ENCODE measurements at regions not wholly inside any gene's neighbourhood (a gene's known extent, or its start where the extent isn't known, plus 50 kb on each side); places are given as distances from the start of the nearest gene placed in this dataset.

- DNase-seq = no peak
Measured at GRCh38 chr10:27451054-27451453, 53.0 kb upstream of the RAB18 start.

- no peak for DNase-seq
Measured at GRCh38 chr10:27450225-27450624, 53.9 kb upstream of the RAB18 start.

GRCh38 chr10:27449571-27449970 lies 54.5 kb upstream of the RAB18 start:
- DNase-seq = no peak

GRCh38 chr10:27448921-27449320 lies 55.2 kb upstream of the RAB18 start:
- DNase-seq = no peak

- DNase-seq = no peak
Measured at GRCh38 chr10:27447540-27447939, 56.6 kb upstream of the RAB18 start.

GRCh38 chr10:27446091-27446918 lies 57.8 kb upstream of the RAB18 start:
- DNase-seq = peak; percentile 27

- no peak for DNase-seq
Measured at GRCh38 chr10:27445070-27445469, 59.0 kb upstream of the RAB18 start.

GRCh38 chr10:27440478-27440877 lies 63.6 kb upstream of the RAB18 start:
- DNase-seq = no peak

- no peak for DNase-seq
Measured at GRCh38 chr10:27440021-27440420, 64.1 kb upstream of the RAB18 start.

- no peak for DNase-seq
Measured at GRCh38 chr10:27439101-27439500, 65.0 kb upstream of the RAB18 start.

- DNase-seq = no peak
Measured at GRCh38 chr10:27437775-27438174, 66.3 kb upstream of the RAB18 start.

- no peak for DNase-seq
Measured at GRCh38 chr10:27436710-27437109, 67.4 kb upstream of the RAB18 start.

GRCh38 chr10:27433976-27434375 lies 70.1 kb upstream of the RAB18 start:
- no peak for DNase-seq

GRCh38 chr10:27426948-27427467 lies 77.1 kb upstream of the RAB18 start:
- no peak for DNase-seq

- no peak for DNase-seq
Measured at GRCh38 chr10:27413831-27414348, 90.2 kb upstream of the RAB18 start.

GRCh38 chr10:27413387-27413786 lies 90.7 kb upstream of the RAB18 start:
- no peak for DNase-seq

GRCh38 chr10:27410153-27410552 lies 94.0 kb upstream of the RAB18 start:
- DNase-seq = no peak

GRCh38 chr10:27407271-27407670 lies 96.8 kb upstream of the RAB18 start:
- DNase-seq = no peak

GRCh38 chr10:27399871-27400270 lies 104.2 kb upstream of the RAB18 start:
- no peak for DNase-seq

GRCh38 chr10:27393961-27394360 lies 110.1 kb upstream of the RAB18 start:
- DNase-seq = no peak

GRCh38 chr10:27392606-27393005 lies 111.5 kb upstream of the RAB18 start:
- DNase-seq = no peak

GRCh38 chr10:27391916-27392315 lies 112.2 kb upstream of the RAB18 start:
- DNase-seq = no peak

- DNase-seq = no peak
Measured at GRCh38 chr10:27391325-27391724, 112.8 kb upstream of the RAB18 start.

- DNase-seq = no peak
Measured at GRCh38 chr10:27390681-27391080, 113.4 kb upstream of the RAB18 start.

All from NCI-H345 (cell line).